CD4-positive, alpha-beta T cell treated with Interleukin-4 for 1 hour (primary cell): ENCODE measurements at regions not wholly inside any gene's neighbourhood (a gene's known extent, or its start where the extent isn't known, plus 50 kb on each side); places are given as distances from the start of the nearest gene placed in this dataset.

Source experiments
- DNase-seq, 2 donors: peaks; one replicate each; pipeline ENCODE4 v3.0.0-alpha.2; 2020 to 2022

DNA sequence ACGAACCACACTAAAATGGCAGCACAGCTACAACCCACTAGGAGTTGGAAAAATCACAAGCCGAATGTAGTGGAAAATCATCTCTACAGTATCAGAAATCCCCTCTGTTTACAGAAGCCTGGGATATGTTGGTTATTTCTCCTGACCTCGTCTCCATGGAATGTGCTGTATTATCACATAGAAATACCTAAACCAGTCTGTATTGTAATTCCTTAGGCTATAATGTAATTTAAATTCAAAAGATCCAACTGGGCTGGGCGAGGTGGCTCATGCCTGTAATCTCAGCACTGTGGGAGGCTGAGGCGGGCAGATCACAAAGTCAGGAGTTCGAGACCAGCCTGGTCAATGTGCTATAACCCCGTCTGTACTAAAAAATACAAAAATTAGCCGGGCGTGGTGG, 244.8 kb upstream of the MPDZ start:
- no peak for DNase-seq

DNA sequence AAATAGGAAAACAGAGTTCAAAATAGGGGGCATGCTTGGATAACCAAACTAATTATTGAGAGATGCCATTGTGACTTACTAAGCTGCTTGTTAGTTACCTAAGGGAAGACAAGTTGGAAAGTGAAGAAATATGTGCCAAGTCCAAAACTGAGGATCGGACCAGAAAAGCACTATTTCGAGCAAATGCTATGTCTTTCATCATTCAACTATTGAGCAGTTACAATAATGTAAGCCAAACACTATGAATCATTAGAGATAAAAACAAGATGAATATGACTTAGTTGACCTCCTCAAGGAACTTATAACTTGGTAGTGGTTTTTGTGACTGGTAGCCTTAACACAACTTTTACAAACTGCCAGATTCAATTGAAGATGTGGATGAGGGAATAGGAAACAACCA, 240.6 kb upstream of the MPDZ start:
- no peak for DNase-seq

DNA sequence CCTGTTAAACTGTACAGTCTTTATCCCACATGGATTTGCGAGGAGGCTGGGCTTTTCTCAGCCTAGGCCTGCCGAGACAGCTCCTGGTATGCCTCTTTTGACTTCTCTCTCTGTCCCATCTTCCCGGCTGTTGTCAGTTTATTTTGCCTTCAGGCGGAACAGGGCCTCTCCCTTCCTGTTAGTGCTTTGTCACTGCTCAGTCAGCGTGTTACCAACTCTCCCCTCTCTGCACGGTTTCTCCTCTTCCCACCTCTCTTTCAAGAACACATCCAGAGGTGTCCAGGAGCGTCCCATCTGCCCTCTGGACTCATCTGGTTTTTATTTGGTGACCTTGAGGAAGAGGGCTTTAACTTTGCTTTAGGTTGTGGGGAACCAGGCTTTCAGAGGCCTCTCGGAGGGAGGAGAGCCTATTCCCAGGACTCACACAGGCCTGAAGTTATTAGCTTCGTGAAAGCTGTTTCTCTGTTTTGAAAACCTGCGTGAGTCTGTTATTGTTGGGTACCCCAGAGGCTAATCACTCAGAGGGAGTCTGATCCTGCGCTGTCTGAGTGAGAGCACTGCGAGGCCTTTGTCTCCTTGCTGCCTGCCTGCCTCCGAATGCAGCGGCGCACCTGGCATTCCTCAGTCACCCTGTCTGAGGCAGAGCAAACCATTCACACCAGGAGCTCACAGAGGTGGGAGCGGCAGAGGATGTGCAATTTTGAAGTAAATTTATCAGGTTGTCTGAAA, 234.4 kb upstream of the MPDZ start:
- DNase-seq, result no peak

DNA sequence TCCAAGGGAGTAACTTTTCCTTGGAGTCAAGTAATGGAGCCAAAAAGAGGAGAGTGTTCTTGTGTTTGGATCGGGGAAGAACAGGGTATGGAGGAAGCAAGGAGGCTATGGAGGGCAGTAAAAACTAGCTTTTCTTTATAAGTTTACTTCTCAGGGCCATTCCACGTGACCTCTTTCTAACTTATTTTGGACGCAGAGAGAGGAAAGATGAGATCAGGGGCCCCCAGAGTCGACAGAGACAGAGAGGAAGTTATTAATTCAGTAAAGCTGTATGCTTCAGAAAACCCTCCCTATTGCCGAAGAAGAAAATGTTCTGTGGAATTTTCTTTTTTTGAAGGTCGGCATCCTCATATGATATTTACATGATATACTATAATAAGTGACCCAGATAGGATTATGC, 233.8 kb upstream of the MPDZ start:
- no peak for DNase-seq

DNA sequence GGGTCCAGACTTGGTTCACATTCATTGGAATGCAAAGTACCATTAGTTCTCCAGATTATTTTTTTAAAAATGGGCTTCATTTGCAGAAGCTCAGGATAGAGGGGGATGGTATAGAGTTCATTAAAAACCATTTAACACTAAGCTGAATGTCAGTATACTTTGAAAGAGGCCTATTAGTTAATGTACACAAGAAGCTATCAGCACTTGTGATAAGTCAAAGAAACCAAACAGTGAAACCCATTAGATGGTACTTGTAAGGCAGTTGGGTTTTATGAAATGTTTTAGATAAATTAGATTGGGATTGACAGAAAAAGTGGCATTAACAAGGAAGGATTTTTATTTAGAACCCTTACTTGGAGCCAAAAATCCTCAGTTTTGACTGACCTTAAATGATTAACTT, 229.2 kb upstream of the MPDZ start:
- DNase-seq, result no peak

DNA sequence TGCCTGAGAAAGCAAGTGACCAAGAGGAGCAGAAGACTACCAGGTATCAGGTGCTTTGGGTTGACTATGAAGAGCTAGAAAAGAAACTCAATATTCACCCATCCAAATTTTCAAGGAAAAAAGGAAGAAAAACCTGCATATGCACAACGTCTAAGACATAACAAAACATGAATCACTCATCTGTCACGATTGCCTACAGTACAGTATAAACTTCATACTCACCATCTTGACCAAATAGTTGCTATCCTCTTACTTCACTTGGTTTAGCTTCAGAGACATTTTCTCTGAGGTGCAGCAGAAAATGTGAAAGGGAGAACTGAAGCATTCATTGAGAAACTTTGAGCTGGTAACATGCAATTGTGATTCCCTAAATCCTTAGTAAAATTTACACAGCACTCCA, 228.6 kb upstream of the MPDZ start:
- DNase-seq, result no peak

DNA sequence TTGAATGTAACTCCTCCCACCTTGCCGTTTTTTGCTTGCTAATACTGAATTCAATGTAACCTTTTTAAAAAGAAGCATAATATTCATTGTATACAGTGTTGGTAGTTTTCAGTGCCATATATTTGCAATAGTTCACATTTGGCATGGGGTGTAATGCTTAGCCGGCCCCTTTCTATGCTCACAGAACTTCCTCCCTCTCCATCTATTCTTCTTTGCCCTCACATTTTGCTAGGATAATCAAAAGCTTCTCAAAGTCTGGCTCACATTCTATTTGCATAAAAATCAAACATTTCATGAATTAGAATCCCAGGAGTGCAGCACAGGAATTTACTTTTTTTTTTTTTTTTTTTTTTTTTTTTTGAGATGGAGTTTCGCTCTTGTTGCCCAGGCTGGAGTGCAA, 226.3 kb upstream of the MPDZ start:
- no peak for DNase-seq

DNA sequence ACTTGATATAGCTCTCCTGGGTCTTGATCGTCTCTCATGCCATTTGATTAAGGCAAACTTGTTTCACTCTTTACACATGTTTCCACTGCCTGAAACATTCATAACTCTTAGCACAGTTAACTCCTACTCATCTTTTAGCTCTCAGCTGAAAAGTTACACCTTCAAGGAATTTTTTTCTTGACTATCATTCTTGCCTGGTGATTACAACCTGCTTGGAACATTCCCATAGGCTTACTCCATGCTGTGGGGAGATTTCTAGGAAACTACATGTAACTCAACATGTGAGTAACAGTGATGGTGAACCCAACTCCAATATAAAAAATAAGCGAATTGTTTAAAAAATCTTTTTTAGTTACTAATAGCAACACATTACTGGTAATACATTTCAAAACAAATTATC, 224.1 kb upstream of the MPDZ start:
- no peak for DNase-seq

DNA sequence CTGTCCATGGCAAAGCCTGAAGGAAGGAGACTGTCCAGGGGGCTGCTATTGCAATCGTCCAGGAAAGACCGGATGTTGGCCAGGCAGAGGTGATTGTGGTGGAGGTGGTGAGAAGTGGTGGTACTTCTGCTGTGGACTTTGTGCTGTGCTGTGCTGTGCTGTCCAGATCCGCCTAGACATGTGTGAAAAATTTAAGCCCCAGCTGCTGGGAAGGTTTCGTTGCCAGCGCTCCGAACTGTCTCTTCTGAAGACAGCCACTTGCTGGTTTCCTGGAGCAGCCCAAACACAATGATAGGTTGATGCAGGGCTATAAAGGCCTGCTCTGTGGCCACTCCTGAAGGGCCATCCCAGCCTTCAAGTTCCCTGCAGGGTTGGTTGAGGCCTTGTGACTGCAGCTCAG, 223.0 kb upstream of the MPDZ start:
- DNase-seq, result no peak

DNA sequence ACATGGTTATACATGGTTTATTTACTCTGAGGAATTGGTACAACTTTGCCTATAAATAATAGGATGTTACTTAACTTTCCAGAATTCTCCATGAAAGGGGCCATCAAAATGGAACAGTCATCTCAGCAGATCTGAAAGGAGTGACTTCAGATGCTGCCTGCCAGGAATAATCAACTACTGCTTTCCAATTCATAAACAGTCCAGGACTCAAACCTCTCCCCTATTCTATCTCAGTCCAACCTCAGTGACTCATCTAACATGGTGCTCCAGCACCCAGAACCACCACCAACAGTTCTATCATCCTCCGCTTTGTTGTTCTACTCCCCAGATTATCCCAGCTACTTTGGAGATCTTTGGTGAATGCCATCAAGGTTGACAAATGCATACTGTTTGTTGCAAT, 221.5 kb upstream of the MPDZ start:
- no peak for DNase-seq

DNA sequence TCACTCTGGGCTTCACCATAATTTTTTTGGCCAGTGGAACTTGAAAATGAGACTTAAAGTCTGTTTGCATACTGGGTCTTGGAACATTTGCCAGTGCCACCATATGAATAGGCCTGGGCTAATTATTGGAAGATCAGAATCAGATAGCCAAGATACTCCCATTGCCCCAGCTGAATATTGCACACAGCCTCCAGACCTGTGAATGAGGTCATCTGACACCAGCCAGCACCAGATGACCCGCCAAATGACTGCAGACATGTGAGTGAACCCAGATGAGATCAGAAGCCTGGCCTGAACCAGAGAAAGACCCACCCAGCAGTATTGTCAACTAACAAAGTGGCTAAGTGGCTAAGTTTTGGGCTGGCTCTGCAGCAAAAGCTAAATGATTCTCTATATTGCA, 220.5 kb upstream of the MPDZ start:
- DNase-seq, result no peak

DNA sequence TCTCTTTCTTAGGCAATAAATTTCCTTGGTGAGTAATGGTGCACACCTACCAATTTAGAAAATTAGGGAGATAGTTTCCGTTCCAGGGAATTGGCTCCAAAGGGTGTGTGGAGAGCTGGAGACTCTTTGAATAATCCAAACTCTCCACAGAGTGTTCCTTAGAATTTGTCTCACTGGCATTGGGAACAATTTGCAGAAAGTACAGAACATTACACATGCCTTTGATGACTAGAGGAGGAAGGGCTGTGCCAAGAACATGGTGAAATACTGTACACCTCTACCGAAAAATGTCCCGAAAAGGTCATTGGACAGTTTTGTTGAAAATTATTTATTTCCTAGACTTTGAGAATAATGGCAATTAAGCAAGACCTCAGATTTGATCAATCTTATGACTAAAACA, 214.2 kb upstream of the MPDZ start:
- no peak for DNase-seq

DNA sequence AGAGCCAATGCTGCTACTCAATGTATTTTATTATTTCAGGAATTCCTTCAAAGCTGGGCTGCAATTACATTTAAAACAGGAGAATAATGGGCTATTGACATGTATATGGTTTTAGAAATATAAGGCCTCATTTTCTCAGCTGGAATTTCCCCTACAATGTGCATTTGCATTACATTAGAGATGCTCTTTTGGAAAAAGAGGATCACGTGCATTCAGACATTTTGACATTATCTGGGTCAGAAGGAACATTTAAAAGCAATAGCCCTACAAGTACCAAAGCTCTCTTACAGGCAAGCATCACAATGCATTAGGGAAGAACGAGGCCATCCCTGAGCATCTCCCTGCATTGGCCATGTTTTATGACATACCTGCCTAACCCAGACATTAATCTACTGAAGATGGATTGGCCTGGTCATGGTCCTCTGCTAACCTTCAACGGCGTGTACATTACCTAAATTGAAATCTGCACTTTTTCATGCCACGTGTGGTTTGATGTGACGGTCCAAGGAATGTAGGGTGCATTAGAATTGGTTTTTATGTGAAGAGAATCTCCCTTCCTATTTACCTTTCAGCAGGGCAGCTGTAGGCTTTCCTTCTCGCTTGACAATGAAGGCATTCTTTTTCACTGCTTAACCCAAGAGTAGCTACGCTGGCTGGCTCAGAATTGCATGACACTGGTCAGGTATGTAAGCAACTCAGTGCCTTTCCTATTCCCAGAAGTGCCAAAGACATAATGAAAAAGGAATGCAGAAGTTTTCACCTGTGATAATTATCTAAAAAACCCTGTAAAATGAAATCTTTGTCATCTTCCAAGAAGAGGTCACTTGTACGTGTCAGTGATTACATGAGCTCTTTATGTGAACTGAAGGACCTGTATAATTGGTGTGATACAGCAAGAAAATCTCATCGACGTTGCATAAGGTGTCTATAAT, 212.3 kb upstream of the MPDZ start:
- DNase-seq, result no peak

DNA sequence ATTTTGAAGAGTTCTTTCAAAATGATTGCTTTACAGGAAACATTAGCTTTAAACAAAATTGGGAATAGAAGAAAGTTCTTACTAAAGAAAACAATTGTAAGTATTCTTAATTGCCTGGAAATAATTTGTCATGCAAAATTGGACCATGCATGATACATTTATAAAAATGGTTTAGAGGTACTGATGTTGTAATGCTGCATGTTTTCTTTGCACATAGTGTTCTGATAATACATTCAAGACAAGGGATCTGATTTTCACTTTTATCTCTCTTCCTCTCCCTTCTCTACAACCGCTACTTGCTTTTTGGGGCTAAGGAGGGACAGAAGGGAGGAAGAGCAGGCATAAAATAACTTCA, 211.6 kb upstream of the MPDZ start:
- no peak for DNase-seq

DNA sequence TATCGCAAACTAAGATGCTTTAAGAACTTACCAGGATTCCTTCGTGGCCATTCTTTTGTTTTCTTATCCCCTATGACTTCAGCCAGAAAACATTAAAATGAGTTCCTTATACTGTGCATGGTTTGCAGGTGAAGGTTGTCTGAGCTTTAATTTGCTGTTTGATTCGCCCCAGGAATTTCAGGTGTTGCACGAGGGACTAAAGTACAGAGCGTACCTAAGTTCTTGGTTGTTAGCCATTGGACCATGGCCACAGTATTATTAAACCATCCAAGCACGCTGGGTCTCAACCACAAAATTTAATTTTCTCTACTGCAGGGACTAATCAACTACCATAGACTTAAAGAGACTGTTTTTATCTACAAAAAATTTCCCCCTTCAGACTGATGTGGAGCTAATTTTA, 208.4 kb upstream of the MPDZ start:
- no peak for DNase-seq

DNA sequence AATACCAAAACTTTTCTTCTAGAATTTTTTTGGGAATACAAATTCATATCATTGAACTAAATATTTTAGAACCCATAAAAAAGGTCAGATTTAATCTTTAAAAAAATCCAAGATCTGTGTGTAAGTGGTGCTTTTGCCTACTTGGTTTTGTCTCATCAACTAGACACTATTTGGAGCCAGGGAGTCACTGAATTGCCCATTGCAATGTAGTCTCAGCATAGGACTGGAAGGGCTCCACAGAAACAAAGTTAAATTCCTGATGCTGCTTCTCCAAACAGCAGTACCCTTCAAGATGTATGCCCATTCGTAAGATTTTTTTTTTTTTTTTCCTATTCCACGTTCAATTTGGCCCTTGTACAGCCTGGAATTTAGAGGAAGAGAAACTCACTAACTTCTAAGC, 208.0 kb upstream of the MPDZ start:
- DNase-seq, result no peak

DNA sequence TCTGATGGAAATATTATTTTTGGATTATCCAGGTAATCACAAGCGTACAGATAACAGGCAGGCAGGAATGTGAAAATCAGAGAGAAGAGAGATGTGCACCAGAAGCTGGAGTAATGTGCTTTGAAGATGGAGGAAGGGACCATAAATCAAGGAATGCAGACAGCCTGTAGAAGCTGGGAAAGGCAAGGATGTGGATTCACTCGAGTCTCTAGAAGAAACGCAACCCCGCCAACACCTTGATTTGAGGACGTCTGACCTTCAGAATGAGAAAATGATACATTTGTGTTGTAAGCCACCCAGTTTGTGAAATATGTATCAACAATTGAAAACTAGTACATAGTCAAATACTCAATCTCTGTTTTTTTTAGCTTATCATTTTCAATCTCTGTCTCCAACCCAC, 207.6 kb upstream of the MPDZ start:
- no peak for DNase-seq

DNA sequence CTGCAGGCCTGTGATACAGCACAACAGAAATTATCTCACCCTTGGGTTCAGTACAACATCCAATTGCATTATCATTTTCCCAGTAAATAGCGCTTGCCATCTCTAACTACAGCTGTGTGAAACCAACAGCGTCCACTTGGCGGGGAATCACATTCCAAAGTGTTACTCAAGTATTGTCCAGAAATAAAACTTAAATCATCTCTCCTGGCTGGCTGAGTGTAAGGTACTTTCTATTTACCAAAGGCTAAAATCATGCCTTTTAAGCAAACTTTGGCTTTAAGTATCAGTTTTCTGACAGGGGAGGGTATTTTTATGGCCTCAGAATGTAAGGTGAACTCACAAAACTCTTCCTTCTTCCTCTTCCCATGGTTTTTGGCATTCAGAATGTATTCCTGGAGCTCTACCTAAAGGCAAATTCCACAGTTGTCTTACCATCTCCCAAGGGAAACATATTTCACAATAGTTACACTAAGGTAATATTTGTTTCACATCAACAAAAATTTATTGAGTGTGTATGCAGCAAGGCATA, 205.6 kb upstream of the MPDZ start:
- DNase-seq, result no peak

DNA sequence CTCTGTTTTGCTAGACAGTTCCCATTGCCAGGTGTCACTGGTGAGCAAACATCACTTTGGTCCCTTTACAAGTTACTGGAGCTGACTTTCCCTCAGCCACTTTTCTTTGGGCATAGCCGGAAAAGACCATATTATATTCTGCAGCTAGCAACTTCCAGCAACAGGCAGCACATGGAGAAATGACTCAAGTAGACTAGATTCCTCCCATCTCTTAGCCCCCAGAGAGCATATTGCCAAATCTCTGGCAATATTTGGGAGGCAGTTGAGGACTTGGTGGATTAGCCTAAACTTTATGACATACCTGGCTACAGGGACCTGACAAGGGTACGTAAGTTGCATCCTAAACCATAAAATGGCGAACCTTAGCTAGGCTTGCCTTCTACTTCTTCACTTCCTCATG, 204.7 kb upstream of the MPDZ start:
- DNase-seq, result no peak

DNA sequence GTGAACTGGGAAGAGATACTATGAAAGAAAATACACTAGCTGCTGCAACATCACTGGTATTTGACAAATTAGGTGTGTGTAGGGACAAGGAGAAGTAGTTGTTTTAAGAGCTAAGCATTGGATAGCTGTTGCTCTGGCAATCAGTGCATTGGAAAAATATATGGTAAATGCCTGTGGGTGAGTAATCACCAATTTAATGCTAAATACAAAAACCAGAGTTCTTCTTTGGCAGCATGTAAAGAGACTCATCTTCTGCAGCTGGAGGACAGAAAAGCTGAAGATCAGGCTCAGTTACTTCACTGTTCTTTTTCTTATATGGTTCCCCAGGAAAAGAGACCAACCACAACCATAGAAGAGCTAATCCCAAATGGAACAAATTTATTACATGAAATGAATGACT, 201.8 kb upstream of the MPDZ start:
- no peak for DNase-seq

DNA sequence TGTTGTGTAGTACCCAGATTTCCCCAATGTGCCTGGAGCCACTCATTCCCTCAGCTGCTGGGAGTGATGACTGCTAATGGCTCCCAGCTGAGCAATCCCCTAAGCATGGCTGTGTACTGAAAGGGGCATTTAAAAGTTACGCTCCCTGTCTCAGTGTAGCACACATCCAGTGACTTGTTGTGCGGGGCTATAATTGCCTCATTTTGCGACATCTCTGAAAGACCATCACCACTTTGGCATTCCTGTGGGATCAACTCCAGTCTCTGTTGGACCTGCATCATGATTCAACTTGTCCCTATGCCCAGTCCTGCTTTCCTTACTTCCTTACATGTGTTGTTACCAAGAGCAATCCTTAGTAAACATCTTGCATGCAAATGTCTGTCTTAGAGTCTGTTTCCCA, 201.2 kb upstream of the MPDZ start:
- DNase-seq, result no peak

DNA sequence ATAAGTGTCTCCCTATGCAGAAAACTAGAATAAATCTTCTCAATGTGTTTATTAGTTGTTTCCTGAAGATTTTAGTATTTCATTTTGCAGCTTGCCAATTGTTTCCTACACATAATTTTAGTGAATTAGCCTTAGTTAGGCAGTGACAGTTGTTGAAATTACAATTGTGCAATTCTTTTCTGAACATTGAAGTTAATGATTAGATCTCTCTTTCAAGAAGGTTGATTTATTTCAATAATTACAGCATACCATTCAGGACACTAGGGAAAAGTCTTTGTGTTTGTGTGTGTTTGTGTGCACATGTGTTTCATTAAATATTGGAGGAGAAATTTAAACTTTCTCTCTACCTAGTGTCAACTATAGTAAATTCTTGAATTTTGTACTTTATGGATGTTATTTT, 199.6 kb upstream of the MPDZ start:
- DNase-seq, result no peak

DNA sequence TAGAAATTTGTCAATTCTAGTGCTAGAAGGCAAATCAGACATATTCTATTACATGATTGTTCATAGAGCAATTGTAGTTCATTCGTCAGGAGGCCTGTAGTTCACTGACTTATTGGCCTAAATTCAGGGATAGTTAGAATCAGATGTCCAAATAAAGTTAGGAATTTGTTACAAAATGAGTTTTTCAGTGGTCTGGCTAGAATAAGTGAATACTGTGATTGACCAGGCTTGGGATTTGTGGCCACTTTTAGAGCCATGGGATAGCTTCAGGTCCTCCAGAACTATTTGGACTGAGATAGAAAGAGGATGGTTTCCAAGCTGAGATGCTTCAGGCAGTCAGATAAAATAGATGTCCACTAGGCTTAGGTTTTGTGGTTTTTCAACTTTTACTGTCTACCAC, 199.1 kb upstream of the MPDZ start:
- DNase-seq, result no peak

DNA sequence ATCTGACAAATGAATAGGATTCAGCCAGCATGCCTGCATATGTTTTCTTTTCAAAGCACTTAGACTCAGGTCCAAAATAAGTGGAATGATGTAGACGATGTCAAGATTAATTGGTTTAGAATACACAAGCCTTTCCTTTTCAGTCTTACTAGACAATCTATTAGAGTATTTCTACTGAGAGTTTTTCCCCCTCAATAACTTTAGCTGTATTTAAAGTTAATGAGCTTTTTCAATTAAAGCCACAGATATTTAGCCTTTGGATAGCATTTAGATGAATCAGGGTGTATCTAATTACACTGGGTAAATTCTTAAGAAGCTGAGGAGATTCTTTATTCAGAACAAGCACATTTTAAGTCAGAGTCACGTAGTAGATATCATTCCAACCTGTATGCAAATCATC, 198.7 kb upstream of the MPDZ start:
- no peak for DNase-seq

DNA sequence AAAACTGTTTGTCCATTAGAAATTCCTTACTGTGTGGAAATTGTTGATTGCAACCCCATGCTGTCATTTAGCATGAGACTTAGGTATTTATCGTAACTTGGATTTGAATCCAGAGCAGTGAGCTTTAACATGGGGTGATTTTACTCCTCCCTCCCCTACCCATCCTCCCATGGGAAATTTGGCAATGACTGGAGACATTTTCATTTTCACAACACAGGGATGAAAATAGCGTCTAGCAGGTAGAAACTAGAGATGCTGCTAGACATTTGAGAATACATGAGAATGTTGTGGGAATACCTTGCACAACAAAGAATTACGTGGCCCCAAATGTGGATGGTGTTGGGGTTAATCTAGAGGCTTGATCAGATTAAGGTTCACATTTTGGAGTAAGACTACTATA, 191.3 kb upstream of the MPDZ start:
- no peak for DNase-seq
